NCI-H2171 (cell line): ENCODE measurements at regions not wholly inside any gene's neighbourhood (a gene's known extent, or its start where the extent isn't known, plus 50 kb on each side); places are given as distances from the start of the nearest gene placed in this dataset.

Experiments
- DNase-seq: peaks from one replicate; lab custom pipeline; 2025; lab: John Stamatoyannopoulos, UW

DNA sequence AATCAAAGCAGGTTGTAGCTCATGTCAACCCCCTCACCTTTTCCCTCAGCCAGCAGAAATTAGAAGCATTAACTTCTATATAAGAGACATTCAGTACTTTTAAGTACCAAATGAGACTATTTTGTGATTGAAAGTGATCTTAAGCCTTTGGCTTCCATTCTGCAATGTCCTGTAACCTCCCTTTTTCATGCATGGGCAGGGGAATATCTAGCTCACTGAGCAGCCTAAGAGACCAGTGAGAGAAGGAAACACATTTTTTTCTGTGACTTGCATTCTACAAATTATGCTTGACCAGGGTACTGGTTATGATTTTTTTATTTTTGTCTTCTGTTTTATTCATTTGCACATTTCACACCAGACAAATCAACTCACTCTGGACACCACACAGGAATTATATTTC lies 369.6 kb downstream of the KCTD12 start:
- no peak for DNase-seq

- DNase-seq, result no peak
Measured at GRCh38 chr13:76516013-76516412, 370.2 kb downstream of the KCTD12 start.

DNA sequence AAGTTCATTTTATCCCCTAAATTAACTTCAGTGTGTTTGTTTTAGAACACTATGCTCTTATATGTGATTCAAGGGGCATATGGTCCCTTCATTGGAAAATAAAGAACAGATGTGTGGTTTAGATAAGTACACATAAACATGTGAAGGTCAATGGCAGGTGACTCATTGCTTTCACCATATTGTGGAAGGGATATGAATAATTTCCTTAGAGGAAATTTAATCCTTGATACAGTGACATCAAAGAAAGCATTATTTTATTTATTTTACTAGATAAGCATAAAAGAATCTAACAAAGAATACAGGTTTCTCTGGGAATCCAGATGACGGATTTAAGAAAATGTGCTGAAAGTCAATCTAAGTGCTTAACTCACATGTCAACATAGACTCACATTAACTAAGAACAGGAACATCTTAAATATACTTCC lies 373.5 kb downstream of the KCTD12 start:
- DNase-seq, result peak; percentile 86

- DNase-seq, result no peak
Measured at GRCh38 chr13:76505437-76505836, 380.8 kb downstream of the KCTD12 start.

DNA sequence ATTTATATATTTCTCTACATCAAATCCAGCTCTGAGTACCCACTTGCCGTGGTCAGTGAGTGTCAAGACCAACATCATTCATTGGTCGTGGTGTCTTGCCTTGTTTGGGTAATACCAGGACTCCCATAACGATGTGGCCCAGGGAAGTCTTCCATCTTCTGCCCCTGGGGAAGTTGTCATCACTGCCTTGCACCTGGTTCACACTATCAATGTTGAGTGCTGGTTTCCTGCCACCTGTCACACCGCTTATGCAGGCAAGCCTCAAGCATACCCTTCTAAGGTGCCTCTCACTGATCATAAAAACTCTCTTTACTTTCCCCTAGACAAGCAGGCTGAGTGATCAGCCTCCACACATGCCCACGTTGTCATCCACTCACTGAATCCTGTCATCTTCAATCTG lies 382.4 kb downstream of the KCTD12 start:
- peak; percentile 38 for DNase-seq

DNA sequence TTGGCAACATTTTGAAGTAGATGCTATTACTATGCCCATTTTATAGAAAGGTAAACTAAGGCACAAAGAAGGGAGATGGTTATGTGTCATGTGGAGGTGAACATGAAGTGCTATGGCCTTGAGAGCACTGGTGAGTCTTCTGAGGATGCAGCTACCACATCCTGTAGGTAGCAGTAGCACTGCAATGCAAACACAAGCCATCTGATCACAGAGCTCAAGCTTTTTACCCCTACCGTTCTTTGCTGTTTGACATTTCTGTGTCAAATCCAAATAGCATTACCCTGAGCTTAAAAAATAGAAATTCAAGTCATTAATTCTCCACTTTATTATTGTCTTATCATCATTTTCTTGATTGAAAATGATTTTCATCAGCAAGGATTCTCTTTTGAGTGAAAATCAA lies 382.9 kb downstream of the KCTD12 start:
- no peak for DNase-seq

DNA sequence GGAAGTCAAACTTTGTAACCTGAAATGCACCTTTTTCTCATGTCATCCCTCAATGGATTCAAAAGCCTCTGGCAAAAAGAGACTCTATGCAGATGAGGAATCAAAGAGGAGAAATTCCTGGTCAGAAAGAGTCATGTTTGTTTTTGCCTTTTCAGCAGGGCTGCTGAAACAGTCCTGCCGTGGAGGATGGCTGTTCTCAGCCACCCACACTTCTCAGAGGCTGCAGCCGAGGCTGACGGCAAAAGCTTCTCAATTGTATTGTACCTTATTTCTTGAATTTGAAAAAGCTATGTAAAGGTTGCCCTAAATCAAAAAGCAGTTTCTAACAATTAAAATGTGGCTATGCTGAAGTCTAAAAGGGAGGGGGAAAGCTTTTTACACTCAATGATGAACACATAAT lies 385.3 kb downstream of the KCTD12 start:
- no peak for DNase-seq

GRCh38 chr13:76499891-76500290 lies 386.3 kb downstream of the KCTD12 start:
- DNase-seq, result no peak

DNA sequence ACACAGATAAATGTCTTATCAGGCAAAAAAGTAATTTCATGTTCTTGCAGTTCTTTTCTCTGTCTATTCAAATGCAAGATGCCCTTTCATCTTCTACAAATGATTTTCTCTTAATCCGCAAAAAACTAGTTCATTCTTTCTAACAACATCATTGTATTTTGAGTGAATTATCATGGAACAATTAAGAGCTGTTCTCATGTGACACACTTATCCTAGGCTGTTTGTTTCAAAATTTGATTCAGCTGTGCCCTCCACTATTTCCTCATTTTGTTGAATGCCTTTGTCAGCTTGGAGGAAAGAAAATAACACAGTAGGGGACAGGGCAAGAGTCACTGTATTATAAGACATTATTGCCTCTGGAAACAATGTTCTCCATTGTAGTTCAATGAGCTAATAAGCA lies 396.9 kb downstream of the KCTD12 start:
- no peak for DNase-seq

DNA sequence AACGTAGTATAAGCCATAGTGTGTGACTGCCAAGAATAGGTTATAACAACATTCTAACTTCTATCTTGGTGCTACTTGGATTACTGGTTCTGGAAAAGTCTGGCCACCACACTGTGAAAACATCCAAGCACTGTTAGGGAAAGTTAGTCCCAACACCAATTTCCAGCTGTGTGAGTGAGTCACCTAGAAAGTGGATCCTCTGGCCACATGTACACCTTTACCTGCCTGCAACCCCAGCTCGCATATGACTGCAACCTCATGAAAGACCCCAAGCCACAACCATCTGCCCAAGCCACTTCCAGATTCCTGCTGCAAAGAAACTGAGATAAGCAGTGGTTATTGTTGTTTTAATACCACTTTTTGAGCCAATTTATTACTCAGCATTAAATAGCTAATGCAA lies 404.5 kb downstream of the KCTD12 start:
- no peak for DNase-seq

DNA sequence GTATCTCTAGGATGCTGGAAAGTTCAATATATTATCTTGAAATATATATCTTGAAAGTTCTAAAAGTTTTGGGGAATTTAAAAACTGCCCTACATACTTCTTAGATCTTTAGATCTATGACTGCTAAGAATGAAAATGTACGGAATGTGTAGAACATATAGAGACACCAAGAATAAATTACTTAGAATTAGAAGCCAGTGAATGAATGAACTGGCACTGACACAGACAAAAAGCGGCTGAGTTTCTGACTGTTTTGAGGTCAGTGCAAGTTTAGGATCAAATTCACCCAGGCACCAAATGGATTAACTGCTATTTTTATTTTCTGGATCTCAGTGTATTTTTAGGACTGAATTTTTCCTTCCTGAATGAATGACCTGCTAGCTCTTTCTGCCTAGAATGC lies 411.2 kb downstream of the KCTD12 start:
- DNase-seq, result no peak

DNA sequence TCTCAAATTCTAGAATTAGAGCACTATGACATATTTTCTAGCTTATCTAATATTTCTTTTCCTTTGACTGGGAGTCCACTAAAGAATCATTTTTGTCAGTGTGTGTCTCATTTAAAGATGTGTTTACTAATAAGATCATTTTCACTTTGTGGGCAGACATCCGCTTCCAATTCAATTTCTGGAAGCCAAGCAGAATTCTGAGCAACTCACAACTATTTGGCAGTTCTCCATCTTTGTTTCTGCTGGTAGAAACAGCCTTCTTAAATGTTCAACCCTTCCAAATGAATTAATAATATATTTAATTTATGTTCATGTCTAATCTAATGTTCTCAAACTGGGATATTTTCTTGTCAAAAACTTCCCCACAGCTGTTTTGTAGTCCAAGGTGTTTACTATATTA lies 411.8 kb downstream of the KCTD12 start:
- no peak for DNase-seq

DNA sequence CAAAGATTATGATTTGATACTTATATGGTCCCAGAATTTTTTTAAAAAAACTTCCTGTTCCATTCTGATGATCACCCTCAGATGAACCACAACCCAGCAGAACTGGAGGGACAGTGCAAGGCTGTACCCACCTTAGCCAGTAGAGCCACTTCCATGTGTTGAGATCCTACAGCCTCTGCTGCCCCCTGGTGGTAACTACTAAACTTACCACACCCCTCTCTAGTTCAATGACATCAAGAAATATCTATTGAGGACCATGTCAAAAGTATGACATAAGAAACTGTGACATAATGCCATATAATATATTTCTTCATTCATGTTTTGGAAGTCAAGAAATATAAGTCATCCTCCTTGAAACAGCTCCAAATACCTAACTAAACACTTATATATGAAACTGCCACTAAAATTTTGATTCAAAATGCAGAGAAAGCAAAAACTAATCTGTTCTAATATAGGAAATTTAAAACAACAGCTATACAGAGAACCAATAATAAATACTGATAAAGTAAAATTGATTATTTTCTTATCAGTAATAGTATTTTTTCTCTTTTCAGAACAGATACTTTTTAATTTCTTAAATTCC lies 412.6 kb downstream of the KCTD12 start:
- DNase-seq, result peak; percentile 62

GRCh38 chr13:76472916-76473315 lies 413.3 kb downstream of the KCTD12 start:
- DNase-seq, result no peak

DNA sequence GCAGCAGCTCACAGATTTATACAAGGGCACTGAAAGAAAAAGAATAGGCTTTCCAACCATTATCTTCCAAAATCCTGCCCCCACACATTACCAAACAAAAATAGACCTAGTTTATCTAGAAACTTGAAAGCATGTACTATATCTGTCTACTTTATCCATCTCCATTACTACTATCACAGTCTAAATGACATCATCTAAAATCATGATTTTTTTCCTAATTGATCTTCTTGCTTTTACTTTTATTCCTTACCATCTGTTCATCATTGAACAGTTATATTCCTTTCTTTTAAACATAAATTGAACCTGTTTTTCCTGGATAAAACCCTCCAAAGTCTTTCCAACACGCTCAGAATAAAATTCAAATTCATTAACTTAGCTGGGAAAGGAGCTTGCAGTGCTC lies 414.7 kb downstream of the KCTD12 start:
- DNase-seq, result no peak

- no peak for DNase-seq
Measured at GRCh38 chr13:76470991-76471390, 415.2 kb downstream of the KCTD12 start.

DNA sequence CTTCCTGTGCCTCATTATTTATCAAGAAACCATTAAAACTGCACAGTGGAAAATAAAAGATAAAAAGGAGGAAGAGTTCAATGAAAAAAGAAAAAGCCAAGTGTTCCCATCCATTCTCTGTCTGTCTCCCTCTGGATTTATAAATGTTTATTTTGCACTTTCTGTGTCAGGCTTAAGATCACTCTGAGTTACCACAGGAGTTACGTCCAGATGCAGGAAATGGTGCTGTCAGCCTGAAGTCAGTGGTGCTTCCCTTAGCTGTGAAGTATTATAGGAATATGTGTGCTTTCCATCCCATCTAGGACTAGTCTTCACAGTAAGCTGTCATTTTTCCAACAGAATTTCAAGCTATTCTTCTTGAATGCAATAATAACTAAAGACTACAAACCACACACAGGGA lies 420.2 kb downstream of the KCTD12 start:
- DNase-seq, result no peak

GRCh38 chr13:76463314-76463713 lies 422.9 kb downstream of the KCTD12 start:
- DNase-seq, result no peak

DNA sequence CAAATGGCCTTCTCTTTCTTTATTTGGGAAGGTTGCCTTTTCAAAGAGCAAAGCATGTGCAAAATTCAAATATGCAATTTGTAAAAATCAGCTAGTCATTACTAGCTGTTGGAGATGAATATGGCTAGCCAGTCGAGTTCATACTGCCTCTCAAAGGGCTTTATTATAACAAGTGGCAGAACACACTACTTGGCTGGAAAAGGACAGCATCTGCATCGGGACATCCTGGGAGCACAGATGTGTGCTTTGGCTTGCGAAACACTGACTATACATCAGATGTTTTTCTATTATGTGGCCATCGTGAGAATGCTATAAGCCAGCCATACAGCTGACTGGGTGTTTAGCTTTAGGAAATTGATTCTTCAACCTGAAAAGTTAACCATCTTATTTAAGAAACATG lies 424.2 kb downstream of the KCTD12 start:
- no peak for DNase-seq

DNA sequence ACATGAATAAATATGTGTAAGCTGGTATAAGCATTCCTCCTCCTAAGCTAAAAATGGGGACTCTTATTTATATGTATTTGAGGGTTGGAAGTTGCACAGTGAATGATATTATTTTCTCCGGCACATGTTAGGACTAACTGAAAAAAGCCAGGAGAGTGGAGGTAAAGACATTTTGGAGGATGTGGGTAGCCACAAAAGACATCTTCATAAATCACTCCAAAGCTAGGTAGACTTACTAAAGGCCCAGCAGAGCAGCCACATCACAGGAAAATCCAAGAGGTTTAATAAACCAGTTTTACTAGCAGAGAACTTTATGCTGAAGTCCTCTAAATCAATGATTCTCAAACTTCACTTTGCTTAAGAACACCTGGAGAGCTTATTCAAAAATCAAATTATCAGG lies 424.7 kb downstream of the KCTD12 start:
- no peak for DNase-seq

DNA sequence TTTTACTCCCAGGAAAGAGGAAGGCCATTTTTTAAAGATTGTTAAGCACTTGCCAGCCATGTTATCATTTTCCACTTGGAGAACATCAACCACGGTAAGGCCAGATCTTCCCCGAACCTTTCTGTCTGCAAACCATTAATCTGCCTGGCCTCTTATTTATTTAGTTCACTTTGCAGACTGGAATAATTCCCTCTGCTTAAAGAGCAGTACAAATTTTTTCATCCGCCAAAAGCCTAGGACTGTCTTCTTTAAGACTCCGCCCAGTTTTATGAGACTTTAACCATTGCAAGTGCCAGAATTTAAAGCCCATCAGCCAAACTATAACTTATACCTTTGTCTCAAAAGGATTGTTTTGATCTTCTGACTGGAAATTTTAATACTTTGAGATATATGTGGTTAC lies 426.3 kb downstream of the KCTD12 start:
- DNase-seq, result no peak

DNA sequence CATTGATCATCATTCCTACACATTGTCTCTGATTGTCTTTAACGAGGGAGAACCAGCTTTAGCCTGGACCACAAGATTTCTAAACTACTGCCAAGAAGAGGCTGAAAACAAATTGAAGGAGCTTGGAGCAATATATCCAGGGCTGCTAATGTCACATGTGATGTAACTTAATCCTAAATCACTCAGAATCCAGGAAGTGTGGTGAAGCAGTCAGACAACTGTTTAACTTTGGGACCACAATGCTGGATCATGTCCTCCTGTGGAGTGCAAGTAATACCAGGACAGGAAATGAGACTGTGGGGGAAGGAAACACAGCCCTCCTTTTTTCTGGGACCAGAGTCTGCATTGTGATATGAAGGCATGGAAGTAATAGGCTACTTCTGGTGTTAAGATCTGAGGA lies 430.2 kb downstream of the KCTD12 start:
- DNase-seq, result no peak

DNA sequence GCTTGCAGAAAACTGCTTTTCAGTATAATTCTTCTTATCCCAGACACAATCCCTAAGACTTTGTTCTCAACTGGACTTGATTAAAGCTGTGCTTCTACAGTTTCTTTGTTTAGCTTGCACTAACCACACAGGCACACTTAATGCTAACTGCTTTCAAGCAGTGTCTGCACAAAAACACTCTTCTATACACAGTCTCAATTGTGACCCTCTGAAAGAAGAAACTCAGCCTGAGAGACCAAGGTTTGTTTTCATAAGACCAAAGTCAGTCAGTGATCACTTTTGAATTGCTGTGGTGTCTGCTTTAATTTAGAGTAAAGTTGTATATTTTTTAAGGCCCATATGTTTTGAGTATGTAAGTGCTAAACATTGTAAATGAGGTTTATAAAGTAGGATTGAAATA lies 431.2 kb downstream of the KCTD12 start:
- no peak for DNase-seq

DNA sequence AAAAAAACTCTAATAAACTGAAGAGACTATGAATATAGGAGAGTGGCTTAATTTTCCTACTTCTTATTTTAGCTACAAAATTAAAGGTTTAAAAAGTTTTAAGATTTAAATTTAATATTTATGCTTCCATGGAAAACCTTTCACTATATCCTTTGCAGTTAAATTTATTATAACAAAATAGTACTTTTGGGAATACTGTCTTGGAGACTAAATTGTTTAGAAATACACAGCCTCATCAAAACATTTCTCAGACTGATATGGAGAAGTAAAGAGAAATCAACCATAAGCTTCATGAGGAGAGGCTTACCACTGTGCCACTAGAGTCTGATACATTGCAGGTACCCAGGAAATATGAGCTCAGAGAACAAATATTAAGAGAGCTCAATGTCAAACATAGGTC lies 436.5 kb downstream of the KCTD12 start:
- DNase-seq, result no peak

GRCh38 chr13:76446191-76446590 lies 440.0 kb downstream of the KCTD12 start:
- DNase-seq, result no peak
